Myocyte (in vitro differentiated cells): ENCODE measurements at regions not wholly inside any gene's neighbourhood (a gene's known extent, or its start where the extent isn't known, plus 50 kb on each side); places are given as distances from the start of the nearest gene placed in this dataset.
"Not testable (repeated sequence)": the region's sequence is repeated elsewhere in the genome, so short reads cannot be mapped to it uniquely, and the experiment has no call there.

ENCODE experiments used
- DNase-seq: peaks from one replicate; pipeline ENCODE4 v3.0.0-alpha.2; 2012; ENCODE audit warnings: low read depth

DNA sequence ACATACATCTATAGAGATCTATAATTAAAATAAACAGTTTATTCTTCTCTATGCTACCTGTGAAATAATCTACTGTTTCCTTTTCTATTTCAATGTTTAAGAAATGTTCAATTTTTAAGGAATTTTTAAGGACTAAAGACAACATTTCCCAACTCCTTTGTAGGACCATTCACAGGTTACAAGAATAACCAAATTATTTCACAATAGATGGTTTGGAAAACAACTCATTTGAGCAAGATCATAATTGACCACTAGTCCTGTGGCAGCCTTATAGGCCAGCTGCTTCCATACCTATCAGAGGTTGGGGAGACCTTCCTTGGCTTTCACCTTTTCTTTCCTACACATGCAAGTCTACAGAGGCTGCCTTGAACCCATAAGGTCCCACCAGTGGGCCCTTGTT, 193.7 kb downstream of the TTC39B start:
- no peak for DNase-seq

GRCh38 chr9:15111071-15111470, 195.9 kb downstream of the TTC39B start:
- DNase-seq: no peak

GRCh38 chr9:15104826-15105420, 194.7 kb upstream of the FREM1 start:
- DNase-seq: peak; percentile 36

DNA sequence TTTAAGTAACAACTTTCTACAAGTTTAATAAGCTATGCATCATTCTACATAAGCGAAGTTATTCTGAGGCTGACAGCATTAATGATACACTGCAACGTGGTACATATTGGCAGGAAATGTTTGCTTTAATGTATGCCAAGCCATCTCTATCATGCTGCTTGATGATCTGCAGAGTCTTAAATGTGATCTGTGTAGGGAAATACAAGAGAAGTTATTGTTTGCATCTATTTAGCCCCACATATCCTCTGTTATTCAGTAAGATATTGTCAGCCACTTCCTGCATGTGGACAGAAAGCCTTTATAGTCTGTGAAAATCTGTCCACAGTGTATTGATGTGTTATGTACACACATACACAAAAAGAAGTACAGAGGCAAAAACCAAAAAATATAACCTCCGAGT, 193.1 kb upstream of the FREM1 start:
- DNase-seq: no peak

GRCh38 chr9:15101095-15101494, 190.9 kb upstream of the FREM1 start:
- DNase-seq: no peak

DNA sequence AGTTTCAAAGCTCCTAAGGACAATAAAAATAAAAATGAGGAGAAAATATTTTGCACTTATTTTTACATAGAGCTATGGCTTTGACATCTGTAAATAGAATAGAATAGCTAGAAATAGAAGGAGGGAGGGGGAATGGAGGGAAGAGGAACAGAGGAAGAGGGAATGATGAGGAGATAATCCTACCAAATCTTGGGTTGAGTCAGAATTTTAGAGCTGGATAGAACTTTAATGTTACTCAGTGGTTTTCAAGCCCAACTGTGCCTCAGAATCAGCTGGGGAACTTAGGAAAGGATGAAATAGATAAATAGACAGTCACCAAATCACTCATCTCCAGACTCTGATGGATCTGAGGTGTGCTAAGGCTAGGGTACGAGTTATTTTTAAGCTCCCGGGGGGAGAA, 190.3 kb upstream of the FREM1 start:
- DNase-seq: no peak

GRCh38 chr9:15096972-15097371, 186.7 kb upstream of the FREM1 start:
- DNase-seq: no peak

DNA sequence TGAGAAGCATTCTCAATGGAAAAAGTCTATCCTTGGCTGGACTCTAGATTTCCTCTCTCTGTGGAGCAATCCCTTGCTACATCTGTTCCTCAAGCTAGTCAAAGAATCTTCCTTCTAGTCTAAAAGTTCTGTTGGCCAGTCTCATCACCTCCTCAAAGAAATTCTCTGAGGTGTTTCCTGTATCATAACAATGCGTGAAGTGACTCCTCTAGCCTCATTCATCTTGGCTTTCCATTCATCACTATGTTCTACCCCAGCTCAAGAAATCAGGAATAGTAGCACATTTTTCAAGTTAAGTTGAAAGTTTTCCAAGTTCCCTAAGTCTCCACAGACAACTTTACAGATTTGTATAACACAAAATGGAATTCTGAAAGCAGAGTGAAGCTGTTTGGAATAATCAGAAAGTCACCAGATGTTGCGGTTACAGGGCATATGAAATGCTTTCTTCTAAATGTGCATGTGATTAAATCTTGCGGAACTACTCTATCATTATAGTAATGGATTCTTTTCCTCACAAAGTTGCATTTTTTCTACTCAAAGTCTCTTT, 176.6 kb upstream of the FREM1 start:
- DNase-seq: no peak

GRCh38 chr9:15086156-15086763, 176.0 kb upstream of the FREM1 start:
- DNase-seq: no peak

GRCh38 chr9:15081021-15081753, 171.0 kb upstream of the FREM1 start:
- DNase-seq: no peak

DNA sequence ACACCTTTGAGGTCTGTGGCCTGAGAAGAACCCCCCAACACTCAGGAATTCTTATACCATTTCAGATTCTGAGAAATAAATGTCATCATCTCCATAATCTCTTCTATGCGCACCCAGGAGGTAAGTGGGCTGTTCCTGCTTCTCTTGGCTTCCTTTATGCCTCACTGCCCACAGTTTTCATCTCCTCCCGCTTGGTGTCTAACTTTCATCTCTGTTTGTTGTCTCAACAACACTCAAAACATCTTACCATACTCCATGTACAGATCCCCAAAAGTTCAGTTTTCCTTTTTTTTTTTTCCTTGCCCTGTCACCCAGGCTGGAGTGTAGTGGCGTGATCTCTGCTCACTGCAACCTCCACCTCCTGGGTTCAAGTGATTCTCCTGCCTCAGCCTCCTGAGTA, 170.2 kb upstream of the FREM1 start:
- no peak for DNase-seq

DNA sequence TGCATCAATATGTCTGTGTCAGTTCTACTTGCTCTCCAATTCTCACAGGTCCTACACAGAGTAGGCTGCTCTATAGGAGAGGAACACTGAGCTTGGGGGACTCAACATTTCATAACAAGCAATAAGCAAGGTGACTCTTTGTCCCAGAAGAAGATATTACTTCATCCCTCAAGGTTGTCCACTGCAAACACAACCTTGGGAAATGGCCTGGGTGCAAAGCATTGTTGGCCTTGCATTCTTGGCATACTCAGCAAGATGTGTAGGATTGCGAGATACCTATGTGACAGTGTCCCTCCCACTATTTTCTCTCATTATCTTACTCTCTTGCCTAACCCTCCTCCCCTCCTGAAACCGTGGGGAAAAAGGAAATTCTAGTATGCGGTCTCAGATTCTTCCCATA, 169.8 kb upstream of the FREM1 start:
- DNase-seq: no peak

GRCh38 chr9:15077946-15078729, 167.9 kb upstream of the FREM1 start:
- no peak for DNase-seq

DNA sequence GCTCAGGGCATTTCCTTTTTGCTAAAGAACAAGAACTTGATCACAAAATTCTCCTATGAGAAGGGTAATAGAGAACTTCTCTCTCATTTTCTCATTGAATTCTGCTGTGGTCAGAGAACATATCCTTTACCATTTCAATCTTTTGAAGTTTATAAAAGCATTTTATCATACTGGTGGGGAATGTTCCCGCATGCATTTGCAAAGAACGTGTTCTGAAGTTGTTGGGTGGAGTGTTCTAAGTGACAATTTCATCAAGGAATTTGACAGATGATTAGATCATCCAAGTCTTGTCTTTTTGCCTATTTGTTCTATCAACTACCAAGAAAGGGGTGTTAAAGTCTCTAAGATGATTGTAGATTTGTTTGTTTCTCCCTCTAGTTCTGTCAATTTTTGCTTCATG, 163.4 kb upstream of the FREM1 start:
- no peak for DNase-seq

DNA sequence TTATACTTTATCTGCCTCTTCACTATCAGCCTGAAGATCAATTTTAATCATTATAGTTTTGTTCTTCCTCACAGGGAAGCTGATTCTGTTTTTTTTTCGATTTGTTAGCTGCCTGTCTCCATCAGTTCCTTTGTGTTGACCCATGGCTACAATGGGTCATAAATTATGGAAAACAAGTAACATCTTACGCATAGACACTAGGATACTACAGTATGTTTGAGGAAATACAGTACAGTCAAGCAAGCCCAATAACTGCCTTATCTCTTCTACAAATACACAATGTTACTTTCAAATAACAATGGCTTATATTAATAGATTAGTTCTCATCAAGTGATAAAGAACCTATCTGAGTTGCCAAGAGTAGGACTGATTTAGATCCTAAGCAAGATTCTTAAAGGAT, 160.5 kb upstream of the FREM1 start:
- DNase-seq: no peak

DNA sequence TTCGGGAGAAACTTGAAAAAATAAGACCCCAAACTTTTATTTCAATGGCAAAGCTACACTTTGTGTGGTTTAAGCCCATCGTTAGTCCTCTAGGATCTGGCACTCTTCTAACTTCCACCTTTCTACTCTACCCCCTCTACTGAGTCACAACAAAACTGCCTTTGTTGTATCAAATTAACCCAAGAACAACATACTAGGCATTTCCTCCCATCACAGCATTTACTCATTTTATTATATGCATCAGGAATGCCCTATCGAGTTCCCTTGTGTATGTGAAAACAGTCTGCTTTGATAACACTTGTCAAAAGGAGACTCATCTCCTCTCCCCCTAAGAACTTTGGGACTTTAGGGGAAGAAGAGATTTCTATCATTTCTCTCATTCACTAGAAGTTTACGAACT, 158.9 kb upstream of the FREM1 start:
- no peak for DNase-seq

DNA sequence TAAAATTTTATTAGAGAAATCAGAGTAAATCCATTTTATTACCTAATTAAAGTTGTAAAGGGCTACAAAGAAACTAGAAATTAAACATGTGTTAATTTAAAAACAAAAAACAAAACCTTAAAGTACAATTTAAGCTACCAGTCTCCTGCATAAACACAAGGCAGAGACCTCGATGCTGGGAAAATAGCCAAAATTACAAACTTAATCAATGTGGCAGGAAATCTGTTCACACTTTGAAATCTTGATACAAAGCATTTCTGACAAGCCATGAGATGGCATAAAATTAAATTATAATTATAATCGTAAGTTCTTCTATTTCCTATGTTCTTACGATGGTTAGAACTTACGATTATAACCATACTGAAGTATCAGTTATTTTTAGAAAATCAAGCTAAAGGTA, 158.0 kb upstream of the FREM1 start:
- DNase-seq: no peak

DNA sequence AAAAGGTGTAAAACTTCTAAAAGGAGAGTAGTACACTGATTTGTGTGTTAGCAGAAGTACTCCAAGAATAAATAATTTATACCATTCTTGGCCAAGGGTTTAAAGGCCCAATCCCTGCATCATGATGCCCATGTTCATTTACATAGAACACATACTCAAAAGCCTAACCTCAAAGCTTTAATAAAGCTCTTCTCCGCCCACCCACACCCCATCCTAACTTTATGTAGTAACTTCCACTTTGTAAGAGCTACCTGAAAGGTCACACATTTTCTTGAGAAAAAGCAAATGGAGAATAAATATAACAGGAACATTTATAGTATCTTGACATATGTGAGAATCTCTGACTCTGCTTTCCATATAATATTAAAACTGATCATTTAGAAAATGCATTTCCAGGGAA, 148.8 kb upstream of the FREM1 start:
- DNase-seq: no peak

- no peak for DNase-seq
Observed at GRCh38 chr9:15058236-15058635, 148.0 kb upstream of the FREM1 start.

GRCh38 chr9:15055284-15055683, 145.1 kb upstream of the FREM1 start:
- not testable (repeated sequence) for DNase-seq

DNA sequence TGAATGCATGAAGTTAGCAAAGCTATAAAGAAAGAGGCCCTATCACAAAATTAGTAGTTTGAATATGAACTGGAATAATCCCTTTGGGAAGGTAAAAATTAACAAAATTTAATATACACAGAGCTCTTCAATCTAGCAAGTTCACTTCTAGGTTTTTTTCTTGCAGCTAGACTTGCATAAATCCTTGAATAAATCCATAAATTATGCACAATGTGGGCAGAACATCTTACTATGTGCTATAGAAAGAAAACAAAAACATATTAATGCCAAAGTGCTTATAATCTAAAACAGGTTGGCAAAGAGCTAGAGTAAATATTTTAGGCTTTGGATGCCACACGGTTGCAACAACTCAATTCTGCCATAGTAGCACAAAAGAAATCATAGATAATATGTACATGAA, 138.5 kb upstream of the FREM1 start:
- DNase-seq: no peak

GRCh38 chr9:15047028-15047551, 136.9 kb upstream of the FREM1 start:
- DNase-seq: no peak
